GM23248 (cell line): ENCODE measurements at regions not wholly inside any gene's neighbourhood (a gene's known extent, or its start where the extent isn't known, plus 50 kb on each side); places are given as distances from the start of the nearest gene placed in this dataset.

Source experiments
- EZH2 ChIP-seq: fragments of 200-600 bp; sonication (generic); IDR thresholded peaks from 2 replicates; pipeline ENCODE4 v1.6.1; 2018; ENCODE audit warnings: antibody characterized with exemption, mild to moderate bottlenecking; ENCODE audit not compliant: insufficient read depth, poor library complexity, severe bottlenecking
- EZH2phosphoT487 ChIP-seq: fragments of 200-600 bp; sonication (generic); IDR thresholded peaks from 2 replicates; pipeline ENCODE4 v1.6.1; 2018; ENCODE audit warnings: antibody characterized with exemption, moderate library complexity, mild to moderate bottlenecking, low read depth; ENCODE audit not compliant: insufficient read depth

GRCh38 chr3:124512881-124513609 is 217.2 kb upstream of the UMPS start:
- no peak for TF ChIP-seq EZH2
- no peak for TF ChIP-seq EZH2phosphoT487
